ENCODE measurements at regions not wholly inside any gene's neighbourhood (a gene's known extent, or its start where the extent isn't known, plus 50 kb on each side); places are given as distances from the start of the nearest gene placed in this dataset.

GRCh38 chr14:39740454-39740853, 308.2 kb upstream of the FBXO33 start:
- no peak for TF ChIP-seq CTCF (IDR thresholded peaks at IDR 0.05; ENCODE audit: low read depth, low read length)
- DNase-seq (ENCODE audit: low read depth in 2 of 2), result no peak
- H3K4me3 ChIP-seq (replicated peaks in 1 of 2; ENCODE audit: low read depth in 2 of 2, low read length in 2 of 2), result no peak overlapping the region

GRCh38 chr14:39739796-39740195, 307.6 kb upstream of the FBXO33 start:
- H3K4me3 ChIP-seq (replicated peaks in 1 of 2; ENCODE audit: low read depth in 2 of 2, low read length in 2 of 2), result no peak overlapping the region
- TF ChIP-seq CTCF (IDR thresholded peaks at IDR 0.05; ENCODE audit: low read depth, low read length), result no peak
- DNase-seq (ENCODE audit: low read depth in 2 of 2), result no peak

- DNase-seq (ENCODE audit: low read depth in 2 of 2), result no peak
- no peak for TF ChIP-seq CTCF (IDR thresholded peaks at IDR 0.05; ENCODE audit: low read depth, low read length)
- H3K4me3 ChIP-seq (replicated peaks in 1 of 2; ENCODE audit: low read depth in 2 of 2, low read length in 2 of 2), result no peak overlapping the region
Measured at GRCh38 chr14:39734306-39734705, 302.1 kb upstream of the FBXO33 start.

GRCh38 chr14:39733741-39734140, 301.5 kb upstream of the FBXO33 start:
- H3K4me3 ChIP-seq (replicated peaks in 1 of 2; ENCODE audit: low read depth in 2 of 2, low read length in 2 of 2), result no peak overlapping the region
- no peak for DNase-seq (ENCODE audit: low read depth in 2 of 2)
- no peak for TF ChIP-seq CTCF (IDR thresholded peaks at IDR 0.05; ENCODE audit: low read depth, low read length)

- DNase-seq (ENCODE audit: low read depth in 2 of 2), result no peak
- no peak for TF ChIP-seq CTCF (IDR thresholded peaks at IDR 0.05; ENCODE audit: low read depth, low read length)
- H3K4me3 ChIP-seq (replicated peaks in 1 of 2; ENCODE audit: low read depth in 2 of 2, low read length in 2 of 2), result no peak overlapping the region
Measured at GRCh38 chr14:39731912-39732311, 299.7 kb upstream of the FBXO33 start.

- no peak for TF ChIP-seq CTCF (IDR thresholded peaks at IDR 0.05; ENCODE audit: low read depth, low read length)
- no peak overlapping the region for H3K4me3 ChIP-seq (replicated peaks in 1 of 2; ENCODE audit: low read depth in 2 of 2, low read length in 2 of 2)
- no peak for DNase-seq (ENCODE audit: low read depth in 2 of 2)
Measured at GRCh38 chr14:39726563-39726962, 294.3 kb upstream of the FBXO33 start.

- H3K4me3 ChIP-seq (replicated peaks in 1 of 2; ENCODE audit: low read depth in 2 of 2, low read length in 2 of 2), result no peak overlapping the region
- DNase-seq (ENCODE audit: low read depth in 2 of 2), result no peak
- no peak for TF ChIP-seq CTCF (IDR thresholded peaks at IDR 0.05; ENCODE audit: low read depth, low read length)
Measured at GRCh38 chr14:39722547-39723273, 290.5 kb upstream of the FBXO33 start.

Data from cardiac fibroblast (primary cell).